ENCODE measurements at regions not wholly inside any gene's neighbourhood (a gene's known extent, or its start where the extent isn't known, plus 50 kb on each side); places are given as distances from the start of the nearest gene placed in this dataset.

DNA sequence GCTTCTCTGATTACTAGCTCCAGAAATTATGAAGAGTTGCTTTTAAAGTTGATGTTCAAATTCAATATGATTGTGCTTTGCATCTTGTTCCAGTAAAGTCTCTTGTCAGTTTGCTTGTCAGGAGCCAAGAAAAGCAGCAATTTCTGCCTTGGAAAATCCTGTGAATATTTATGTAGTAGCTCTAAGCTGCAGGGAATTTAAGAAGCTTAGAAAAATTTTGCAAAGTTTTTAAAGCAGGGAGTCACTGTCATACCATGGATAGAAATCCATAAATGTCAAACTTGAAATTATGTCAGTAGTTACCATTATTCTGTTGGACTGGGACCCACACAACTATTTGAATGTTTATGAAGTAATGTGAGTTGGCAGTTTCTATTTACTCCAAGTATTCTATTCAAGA lies 169.3 kb downstream of the TMEM200C start:
- H3K4me2 ChIP-seq (ENCODE audit: low read length): no peak overlapping the region
- CTCF ChIA-PET: no interaction called here
- no peaks in the 10 kb centered on the region for H3K27me3 ChIP-seq (ENCODE audit: insufficient read depth, low read length)
- ATAC-seq (no peak), DNase-seq (ENCODE audit: low read depth, low spot score) (no peak)
- H4K20me1 ChIP-seq (ENCODE audit: insufficient read depth): no peaks in the 10 kb centered on the region
- no peak overlapping the region for H3K27ac ChIP-seq (ENCODE audit: low read depth, low read length)
- no peak overlapping the region for H3K9ac ChIP-seq (ENCODE audit: low read length)
- H3K36me3 ChIP-seq (ENCODE audit: control insufficient read depth in 1 of 2, insufficient read depth in 2 of 2, low read length in 2 of 2): no peaks in the 10 kb centered on the region
- no peak for TF ChIP-seq RAD21 (IDR thresholded peaks at IDR 0.05; ENCODE audit: low read depth)
- TF ChIP-seq EGR1 (IDR thresholded peaks at IDR 0.05; ENCODE audit: low read depth): no peak
- TF ChIP-seq FOSL1 (IDR thresholded peaks at IDR 0.05; ENCODE audit: low read depth): no peak
- no peak for TF ChIP-seq SP1 (IDR thresholded peaks at IDR 0.05; ENCODE audit: low read depth)
- no peak for TF ChIP-seq SRF (IDR thresholded peaks at IDR 0.05; ENCODE audit: low read depth)
- TF ChIP-seq EZH2phosphoT487 (IDR thresholded peaks at IDR 0.05; ENCODE audit: borderline replicate concordance): no peak
- TF ChIP-seq, protein P1, sequence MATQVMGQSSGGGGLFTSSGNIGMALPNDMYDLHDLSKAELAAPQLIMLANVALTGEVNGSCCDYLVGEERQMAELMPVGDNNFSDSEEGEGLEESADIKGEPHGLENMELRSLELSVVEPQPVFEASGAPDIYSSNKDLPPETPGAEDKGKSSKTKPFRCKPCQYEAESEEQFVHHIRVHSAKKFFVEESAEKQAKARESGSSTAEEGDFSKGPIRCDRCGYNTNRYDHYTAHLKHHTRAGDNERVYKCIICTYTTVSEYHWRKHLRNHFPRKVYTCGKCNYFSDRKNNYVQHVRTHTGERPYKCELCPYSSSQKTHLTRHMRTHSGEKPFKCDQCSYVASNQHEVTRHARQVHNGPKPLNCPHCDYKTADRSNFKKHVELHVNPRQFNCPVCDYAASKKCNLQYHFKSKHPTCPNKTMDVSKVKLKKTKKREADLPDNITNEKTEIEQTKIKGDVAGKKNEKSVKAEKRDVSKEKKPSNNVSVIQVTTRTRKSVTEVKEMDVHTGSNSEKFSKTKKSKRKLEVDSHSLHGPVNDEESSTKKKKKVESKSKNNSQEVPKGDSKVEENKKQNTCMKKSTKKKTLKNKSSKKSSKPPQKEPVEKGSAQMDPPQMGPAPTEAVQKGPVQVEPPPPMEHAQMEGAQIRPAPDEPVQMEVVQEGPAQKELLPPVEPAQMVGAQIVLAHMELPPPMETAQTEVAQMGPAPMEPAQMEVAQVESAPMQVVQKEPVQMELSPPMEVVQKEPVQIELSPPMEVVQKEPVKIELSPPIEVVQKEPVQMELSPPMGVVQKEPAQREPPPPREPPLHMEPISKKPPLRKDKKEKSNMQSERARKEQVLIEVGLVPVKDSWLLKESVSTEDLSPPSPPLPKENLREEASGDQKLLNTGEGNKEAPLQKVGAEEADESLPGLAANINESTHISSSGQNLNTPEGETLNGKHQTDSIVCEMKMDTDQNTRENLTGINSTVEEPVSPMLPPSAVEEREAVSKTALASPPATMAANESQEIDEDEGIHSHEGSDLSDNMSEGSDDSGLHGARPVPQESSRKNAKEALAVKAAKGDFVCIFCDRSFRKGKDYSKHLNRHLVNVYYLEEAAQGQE (IDR thresholded peaks at IDR 0.05; ENCODE audit: low read depth): no peak
- TF ChIP-seq MAX (IDR thresholded peaks at IDR 0.05): no peak
- TF ChIP-seq TCF7L2 (IDR thresholded peaks at IDR 0.05; ENCODE audit: borderline replicate concordance, extremely low read depth, insufficient read depth, insufficient read length): no peak
- no peak for TF ChIP-seq JUND (IDR thresholded peaks at IDR 0.05)
- no peak for TF ChIP-seq ATF3 (IDR thresholded peaks at IDR 0.05)
- TF ChIP-seq ELF1 (IDR thresholded peaks at IDR 0.05; ENCODE audit: borderline replicate concordance, low read depth): no peak
- no peak for TF ChIP-seq CBX3 (IDR thresholded peaks at IDR 0.05; ENCODE audit: low read depth)
- no peak for TF ChIP-seq EZH2 (IDR thresholded peaks at IDR 0.05)
- TF ChIP-seq YY1 (IDR thresholded peaks at IDR 0.05; ENCODE audit: extremely low read depth, insufficient replicate concordance, low read depth, low read length): no peak
- intact Hi-C loops (cut with micrococcal nuclease): no loop called here
- no TSS peak for BruUV-seq (replicated peaks)
- H3K9me2 ChIP-seq (ENCODE audit: insufficient read depth): no peaks in the 10 kb centered on the region
- POLR2A ChIA-PET: no interaction called here
- peaks cover 5 to 28% of the 10 kb centered on the region in 2 experiments; a peak in 2 of 4 replicates for H3K9me3 ChIP-seq (ENCODE audit: control insufficient read depth in 1 of 2, insufficient read depth in 1 of 2, low read depth in 1 of 2, low read length in 2 of 2)
- H3K79me2 ChIP-seq (ENCODE audit: insufficient read depth, low read length): no peaks in the 10 kb centered on the region
- H3K4me3 ChIP-seq (replicated peaks in 1 of 2; ENCODE audit: low read depth in 1 of 2, low read length in 2 of 2): no peak overlapping the region
- H2AFZ ChIP-seq (ENCODE audit: low read depth, low read length, poor library complexity, severe bottlenecking): no peak overlapping the region
- no peaks in the 10 kb centered on the region for H3K4me1 ChIP-seq (ENCODE audit: control insufficient read depth in 1 of 2, insufficient read depth in 2 of 2, low read length in 2 of 2)
- RAD21 ChIA-PET (ENCODE audit: low non-redundant PET in 1 of 2, low total read pairs in 2 of 2, uncharacterized antibody in 2 of 2, unreplicated experiment in 2 of 2): no interaction called here
